OCI-LY1 (cell line): ENCODE measurements at regions not wholly inside any gene's neighbourhood (a gene's known extent, or its start where the extent isn't known, plus 50 kb on each side); places are given as distances from the start of the nearest gene placed in this dataset.

ENCODE experiments used
- H2AFZ ChIP-seq: fragments of 200-600 bp; sonication (generic), shearing (Covaris generic); 2 replicates; pipeline ENCODE4 v1.6.0; 2014; ENCODE audit warnings: antibody characterized with exemption, mild to moderate bottlenecking, low read length
- H3F3A ChIP-seq: fragments of 200-600 bp; sonication (generic), shearing (Covaris generic); 2 replicates; pipeline ENCODE4 v1.6.0; 2014; ENCODE audit warnings: mild to moderate bottlenecking, antibody characterized with exemption, low read length, moderate library complexity; ENCODE audit not compliant: insufficient read depth
- H3K27ac ChIP-seq: fragments of 200-600 bp; sonication (generic); 2 replicates; pipeline ENCODE4 v1.5.1; 2014; ENCODE audit warnings: low read length, mixed run types, mild to moderate bottlenecking, low read depth; ENCODE audit not compliant: poor library complexity, severe bottlenecking
- H3K27me3 ChIP-seq: fragments of 200-600 bp; sonication (generic); 2 replicates; pipeline ENCODE4 v1.6.0; 2014; ENCODE audit warnings: antibody characterized with exemption, mild to moderate bottlenecking, low read length, moderate library complexity; ENCODE audit not compliant: insufficient read depth
- H3K36me3 ChIP-seq: fragments of 200-600 bp; sonication (generic); 2 replicates; pipeline ENCODE4 v1.6.1; 2014; ENCODE audit warnings: mild to moderate bottlenecking, antibody characterized with exemption, low read length, moderate library complexity, mixed read lengths; ENCODE audit not compliant: insufficient read depth
- H3K4me1 ChIP-seq: fragments of 200-600 bp; sonication (generic); 2 replicates; pipeline ENCODE4 v1.5.1; 2014; ENCODE audit warnings: mild to moderate bottlenecking, low read length, moderate library complexity; ENCODE audit not compliant: insufficient read depth, severe bottlenecking
- H3K4me2 ChIP-seq: fragments of 200-600 bp; sonication (generic), shearing (Covaris generic); 2 replicates; pipeline ENCODE4 v1.6.1; 2014; ENCODE audit warnings: low read length
- H3K4me3 ChIP-seq: fragments of 200-600 bp; sonication (generic); 2 replicates; pipeline ENCODE4 v1.5.1; 2014; ENCODE audit warnings: low read length, low read depth, mild to moderate bottlenecking, mixed read lengths; ENCODE audit not compliant: poor library complexity, severe bottlenecking
- H3K79me2 ChIP-seq: fragments of 200-600 bp; shearing (Covaris generic); 2 replicates; pipeline ENCODE4 v1.6.1; 2016; ENCODE audit warnings: mixed run types, low read length, mixed read lengths; ENCODE audit not compliant: insufficient read depth
- H3K9ac ChIP-seq: fragments of 200-600 bp; sonication (generic), shearing (Covaris generic); 2 replicates; pipeline ENCODE4 v1.6.1; 2014; ENCODE audit warnings: mild to moderate bottlenecking, low read length, mixed read lengths
- H3K9me2 ChIP-seq: fragments of 200-600 bp; sonication (generic), shearing (Covaris generic); 2 replicates; pipeline ENCODE4 v1.6.1; 2014; ENCODE audit warnings: low read depth, mild to moderate bottlenecking, low read length, mixed read lengths
- H3K9me3 ChIP-seq: fragments of 200-600 bp; shearing (Covaris generic); 2 replicates; pipeline ENCODE4 v1.6.1; 2014; ENCODE audit warnings: low read length, mixed read lengths
- H4K20me1 ChIP-seq: fragments of 200-600 bp; sonication (generic), shearing (Covaris generic); 2 replicates; pipeline ENCODE4 v1.6.0; 2016; ENCODE audit warnings: mild to moderate bottlenecking, low read length; ENCODE audit not compliant: insufficient read depth
- CTCF ChIP-seq: fragments of 200-600 bp; sonication (generic), shearing (Covaris generic); IDR thresholded peaks from 2 replicates; pipeline ENCODE4 v1.5.1; 2017; ENCODE audit warnings: mild to moderate bottlenecking, antibody characterized with exemption, low read length, moderate library complexity, mixed read lengths
- EZH2 ChIP-seq: fragments of 200-600 bp; sonication (generic), shearing (Covaris generic); IDR thresholded peaks from 2 replicates; pipeline ENCODE4 v1.8.0; 2017; ENCODE audit warnings: borderline replicate concordance, mixed run types, mild to moderate bottlenecking, antibody characterized with exemption, low read length, moderate library complexity, mixed read lengths

- TF ChIP-seq EZH2 (no peak), CTCF (no peak)
- H3K36me3 ChIP-seq: no peaks in the 10 kb centered on the region
- no peaks in the 10 kb centered on the region for H3K4me1 ChIP-seq
- no peaks in the 10 kb centered on the region for H3K9me2 ChIP-seq
- H3K4me3 ChIP-seq: no peak overlapping the region
- H3K79me2 ChIP-seq: no peaks in the 10 kb centered on the region
- H3K27ac ChIP-seq: no peak overlapping the region
- H3K9ac ChIP-seq: no peak overlapping the region
- H4K20me1 ChIP-seq: no peaks in the 10 kb centered on the region
- no peak overlapping the region for H3K4me2 ChIP-seq
- H2AFZ ChIP-seq: no peak overlapping the region
- H3K9me3 ChIP-seq: no peaks in the 10 kb centered on the region
- H3F3A ChIP-seq: no peaks in the 10 kb centered on the region
- H3K27me3 ChIP-seq: no peaks in the 10 kb centered on the region
Measured at GRCh38 chr9:106576232-106576760, 286.7 kb upstream of the ZNF462 start.

DNA sequence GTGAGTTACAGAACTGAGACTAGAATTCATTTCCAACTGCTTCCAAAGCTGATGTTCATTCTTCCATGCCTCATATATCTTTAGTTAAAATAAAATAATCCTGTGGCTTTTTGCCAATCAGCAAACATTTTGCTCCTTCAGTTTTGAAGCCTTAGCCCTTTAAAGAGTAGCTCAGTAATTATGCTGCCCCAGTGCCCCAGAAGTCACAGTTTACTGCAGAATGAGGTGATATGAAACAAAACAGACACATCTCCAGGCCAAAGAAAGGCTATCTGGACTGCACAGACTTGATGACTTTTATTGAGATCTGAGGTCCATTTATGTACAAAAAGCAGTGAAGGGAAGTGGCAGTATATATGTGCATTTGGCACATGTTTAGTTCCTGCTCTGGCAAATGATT, 285.8 kb upstream of the ZNF462 start:
- H3K27me3 ChIP-seq: no peaks in the 10 kb centered on the region

GRCh38 chr9:106580546-106580945, 282.4 kb upstream of the ZNF462 start:
- Histone ChIP-seq H4K20me1 (no peaks in the 10 kb centered on the region), H3K9me2 (no peaks in the 10 kb centered on the region), H3K36me3 (no peaks in the 10 kb centered on the region), H3K4me2 (no peak overlapping the region), H3F3A (no peaks in the 10 kb centered on the region), H3K4me3 (no peak overlapping the region), H3K27me3 (no peaks in the 10 kb centered on the region), H3K27ac (no peak overlapping the region), H3K9ac (no peak overlapping the region), H2AFZ (no peak overlapping the region), H3K4me1 (no peaks in the 10 kb centered on the region), H3K79me2 (no peaks in the 10 kb centered on the region), H3K9me3 (no peaks in the 10 kb centered on the region)
- TF ChIP-seq CTCF (no peak), EZH2 (no peak)

More for the DNA sequence above, 285.8 kb upstream of the ZNF462 start:
- Histone ChIP-seq H3K36me3 (no peaks in the 10 kb centered on the region), H3K4me3 (no peak overlapping the region), H3K27ac (no peak overlapping the region), H3K9ac (no peak overlapping the region), H3K4me1 (no peaks in the 10 kb centered on the region), H2AFZ (no peak overlapping the region), H3K4me2 (no peak overlapping the region), H4K20me1 (no peaks in the 10 kb centered on the region), H3F3A (no peaks in the 10 kb centered on the region), H3K9me2 (no peaks in the 10 kb centered on the region), H3K9me3 (no peaks in the 10 kb centered on the region), H3K79me2 (no peaks in the 10 kb centered on the region)
- TF ChIP-seq CTCF: no peak
- TF ChIP-seq EZH2: no peak
